Erythroblast (primary cell): ENCODE measurements at regions not wholly inside any gene's neighbourhood (a gene's known extent, or its start where the extent isn't known, plus 50 kb on each side); places are given as distances from the start of the nearest gene placed in this dataset.

Experiments used
- GATA1 ChIP-seq: IDR thresholded peaks from 2 replicates; pipeline ENCODE4 v1.6.1; 2011; ENCODE audit warnings: low read depth, mild to moderate bottlenecking, control low read depth, low read length, moderate library complexity
- POLR2A ChIP-seq: IDR thresholded peaks from 2 replicates; pipeline ENCODE4 v1.6.1; 2011; ENCODE audit warnings: mild to moderate bottlenecking, low read length

DNA sequence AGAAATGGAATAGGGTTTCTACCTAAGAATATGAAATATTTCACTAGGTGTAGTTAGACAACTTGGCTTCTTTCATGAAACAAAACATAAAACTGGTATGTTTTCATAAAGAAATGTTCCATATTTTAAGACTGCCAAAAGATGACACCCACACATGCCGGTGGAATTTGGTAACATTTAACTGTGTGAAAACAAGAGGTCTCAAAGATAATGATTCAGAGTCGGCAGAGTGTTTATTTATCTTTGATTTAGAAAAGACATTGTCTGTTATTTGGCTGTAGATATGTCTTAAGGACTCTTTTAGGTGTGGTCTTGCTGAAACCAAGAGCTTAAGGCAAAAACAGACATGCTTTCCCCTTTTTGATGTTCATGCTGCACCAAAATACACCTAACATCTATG is 63.5 kb upstream of the FN1 start:
- no peak for TF ChIP-seq POLR2A
- TF ChIP-seq GATA1, result no peak
